Fibroblast of villous mesenchyme (primary cell): ENCODE measurements at regions not wholly inside any gene's neighbourhood (a gene's known extent, or its start where the extent isn't known, plus 50 kb on each side); places are given as distances from the start of the nearest gene placed in this dataset.

Experiments used
- DNase-seq: peaks from one replicate; pipeline ENCODE4 v3.0.0-alpha.2; 2010; ENCODE audit warnings: low read depth
- H3K4me3 ChIP-seq: 2 replicates; pipeline ENCODE4 v1.5.1; 2011; ENCODE audit warnings: low read depth, mild to moderate bottlenecking, low read length
- TF ChIP-seq, protein P1 (sequence below): IDR thresholded peaks from 2 replicates; pipeline ENCODE4 v1.5.1; 2012; ENCODE audit warnings: low read depth, mild to moderate bottlenecking, low read length; ENCODE audit not compliant: insufficient read depth

GRCh38 chr2:11977766-11978524 is 231.5 kb downstream of the LPIN1 start:
- TF ChIP-seq, protein P1, sequence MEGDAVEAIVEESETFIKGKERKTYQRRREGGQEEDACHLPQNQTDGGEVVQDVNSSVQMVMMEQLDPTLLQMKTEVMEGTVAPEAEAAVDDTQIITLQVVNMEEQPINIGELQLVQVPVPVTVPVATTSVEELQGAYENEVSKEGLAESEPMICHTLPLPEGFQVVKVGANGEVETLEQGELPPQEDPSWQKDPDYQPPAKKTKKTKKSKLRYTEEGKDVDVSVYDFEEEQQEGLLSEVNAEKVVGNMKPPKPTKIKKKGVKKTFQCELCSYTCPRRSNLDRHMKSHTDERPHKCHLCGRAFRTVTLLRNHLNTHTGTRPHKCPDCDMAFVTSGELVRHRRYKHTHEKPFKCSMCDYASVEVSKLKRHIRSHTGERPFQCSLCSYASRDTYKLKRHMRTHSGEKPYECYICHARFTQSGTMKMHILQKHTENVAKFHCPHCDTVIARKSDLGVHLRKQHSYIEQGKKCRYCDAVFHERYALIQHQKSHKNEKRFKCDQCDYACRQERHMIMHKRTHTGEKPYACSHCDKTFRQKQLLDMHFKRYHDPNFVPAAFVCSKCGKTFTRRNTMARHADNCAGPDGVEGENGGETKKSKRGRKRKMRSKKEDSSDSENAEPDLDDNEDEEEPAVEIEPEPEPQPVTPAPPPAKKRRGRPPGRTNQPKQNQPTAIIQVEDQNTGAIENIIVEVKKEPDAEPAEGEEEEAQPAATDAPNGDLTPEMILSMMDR, result no peak
- no peak for DNase-seq
- H3K4me3 ChIP-seq, result no peak overlapping the region

GRCh38 chr2:11980809-11981208 is 234.4 kb downstream of the LPIN1 start:
- DNase-seq, result peak; percentile 21
- no peak overlapping the region for H3K4me3 ChIP-seq
- TF ChIP-seq, protein P1, result no peak

DNA sequence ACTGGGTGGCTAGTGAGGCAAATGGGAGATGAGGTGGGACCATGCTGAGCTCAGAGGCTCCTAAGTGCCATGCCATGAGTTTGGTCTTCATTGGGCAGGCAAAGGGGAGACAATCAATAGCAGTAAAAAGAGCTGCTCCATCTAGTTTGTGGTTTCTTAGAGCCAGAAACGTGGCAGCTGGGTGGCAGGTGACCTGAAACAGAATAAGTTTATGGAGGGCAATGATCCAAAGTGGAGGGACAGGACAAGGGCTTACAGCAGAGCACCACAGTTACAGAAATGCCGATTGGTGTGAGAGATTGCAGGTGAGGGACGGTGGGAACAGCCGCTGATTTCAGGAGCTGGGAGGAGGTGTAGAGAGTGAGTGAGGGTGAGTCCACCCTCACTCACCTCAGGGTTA is 237.0 kb downstream of the LPIN1 start:
- TF ChIP-seq, protein P1, result no peak
- DNase-seq, result no peak

GRCh38 chr2:11983870-11984269 is 237.4 kb downstream of the LPIN1 start:
- TF ChIP-seq, protein P1, result no peak
- H3K4me3 ChIP-seq, result no peak overlapping the region
- no peak for DNase-seq

More for the DNA sequence above, 237.0 kb downstream of the LPIN1 start:
- H3K4me3 ChIP-seq, result no peak overlapping the region

- H3K4me3 ChIP-seq, result no peak overlapping the region
- no peak for DNase-seq
- TF ChIP-seq, protein P1, result no peak
Measured at GRCh38 chr2:11984316-11985158, 238.1 kb downstream of the LPIN1 start.

DNA sequence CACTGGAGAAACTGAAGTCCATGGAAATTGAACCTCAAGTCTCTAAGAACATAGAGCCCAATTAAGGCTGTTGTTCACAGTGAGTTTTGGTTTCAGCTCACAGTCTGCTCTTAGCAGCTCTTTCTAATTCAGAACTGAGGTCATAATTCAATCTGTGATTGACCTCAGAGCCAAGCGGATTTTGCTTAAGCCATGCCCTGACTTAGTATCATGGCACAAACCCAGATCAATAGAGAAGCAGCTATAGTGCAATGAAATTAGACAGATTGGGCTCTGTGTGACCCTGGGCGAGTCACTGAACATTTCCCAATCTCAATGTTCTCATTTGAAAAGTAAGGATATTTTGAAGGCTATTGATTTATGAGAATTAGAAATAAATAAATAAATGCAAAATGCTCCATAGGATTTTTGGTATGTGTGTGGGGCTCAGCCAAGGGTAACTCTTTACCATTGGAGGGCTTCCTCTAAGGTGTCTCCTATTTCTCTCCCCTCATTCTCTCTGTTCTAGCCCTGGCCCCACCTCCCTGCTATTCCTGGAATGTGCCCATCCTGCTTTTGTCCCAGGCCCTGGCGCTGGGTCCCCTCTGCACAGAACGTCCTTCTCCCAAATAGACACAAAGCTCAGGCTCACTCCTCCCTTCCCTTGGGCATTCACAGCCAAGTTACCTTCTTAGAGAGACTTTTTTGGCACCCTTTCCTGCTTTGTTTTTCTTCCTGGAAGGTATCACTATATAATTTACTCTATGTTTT is 239.6 kb downstream of the LPIN1 start:
- no peak overlapping the region for H3K4me3 ChIP-seq
- no peak for DNase-seq
- TF ChIP-seq, protein P1, result no peak
